HG03442 (cell line): ENCODE measurements at regions not wholly inside any gene's neighbourhood (a gene's known extent, or its start where the extent isn't known, plus 50 kb on each side); places are given as distances from the start of the nearest gene placed in this dataset.
"Not testable (repeated sequence)": the region's sequence is repeated elsewhere in the genome, so short reads cannot be mapped to it uniquely, and the experiment has no call there.

Source experiments
- ATAC-seq: cut with Tn5 transposase; IDR thresholded peaks from one replicate; pipeline ENCODE4 v1.9.1; 2021; ENCODE audit warnings: mild to moderate bottlenecking, moderate library complexity; ENCODE audit not compliant: unreplicated experiment

- ATAC-seq: peak; percentile 33
These were observed 61.5 kb upstream of the ATP1B1 start for GRCh38 chr1:169044971-169045370.

- no peak for ATAC-seq
These were observed 59.8 kb upstream of the ATP1B1 start for GRCh38 chr1:169046671-169047070.

- ATAC-seq: no peak
These were observed 59.4 kb upstream of the ATP1B1 start for GRCh38 chr1:169047074-169047473.

GRCh38 chr1:169048043-169048442 is 58.4 kb upstream of the ATP1B1 start:
- no peak for ATAC-seq

- ATAC-seq: no peak
These were observed 57.1 kb upstream of the ATP1B1 start for GRCh38 chr1:169049258-169049938.

GRCh38 chr1:169051171-169051570 is 55.3 kb upstream of the ATP1B1 start:
- ATAC-seq: no peak

GRCh38 chr1:169052171-169052570 is 54.3 kb upstream of the ATP1B1 start:
- ATAC-seq: not testable (repeated sequence)

GRCh38 chr1:169052727-169053126 is 53.8 kb upstream of the ATP1B1 start:
- ATAC-seq: no peak

- ATAC-seq: no peak
These were observed 53.3 kb upstream of the ATP1B1 start for GRCh38 chr1:169053196-169053595.
